GM23338 (cell line): ENCODE measurements at regions not wholly inside any gene's neighbourhood (a gene's known extent, or its start where the extent isn't known, plus 50 kb on each side); places are given as distances from the start of the nearest gene placed in this dataset.

Experiments
- ATAC-seq: fragments of 200-7000 bp; cut with Tn5 transposase; 3 replicates; pipeline ENCODE4 v1.9.1; 2020
- DNase-seq: peaks from one replicate; pipeline ENCODE4 v3.0.0-alpha.2; 2015; ENCODE audit warnings: low spot score
- H2AFZ ChIP-seq: fragments of 200-600 bp; sonication (generic); 2 replicates; pipeline ENCODE4 v1.8.0; 2016; ENCODE audit warnings: antibody characterized with exemption, mild to moderate bottlenecking, moderate library complexity
- H3F3A ChIP-seq: fragments of 200-600 bp; sonication (generic); replicated peaks from 2 replicates; pipeline ENCODE4 v1.8.0; 2017; ENCODE audit warnings: antibody characterized with exemption, mixed run types, low read depth
- H3K27ac ChIP-seq: fragments of 200-600 bp; sonication (generic); 2 replicates; pipeline ENCODE4 v1.6.1; 2016; ENCODE audit warnings: low read depth
- H3K27me3 ChIP-seq: fragments of 200-600 bp; sonication (generic); 2 replicates; pipeline ENCODE4 v1.8.0; 2016; ENCODE audit warnings: mild to moderate bottlenecking, mixed run types, moderate library complexity; ENCODE audit not compliant: insufficient read depth
- H3K36me3 ChIP-seq: fragments of 200-600 bp; sonication (generic); 2 replicates; pipeline ENCODE4 v1.8.0; 2016; ENCODE audit warnings: mild to moderate bottlenecking; ENCODE audit not compliant: insufficient read depth
- H3K4me1 ChIP-seq: fragments of 200-600 bp; sonication (generic); 2 replicates; pipeline ENCODE4 v1.8.0; 2016; ENCODE audit warnings: mild to moderate bottlenecking, moderate library complexity; ENCODE audit not compliant: insufficient read depth
- H3K4me2 ChIP-seq: fragments of 200-600 bp; sonication (generic); 2 replicates; pipeline ENCODE4 v1.7.1; 2017; ENCODE audit warnings: mixed run types
- H3K4me3 ChIP-seq: fragments of 200-600 bp; sonication (generic); 2 replicates; pipeline ENCODE4 v1.6.1; 2016; ENCODE audit warnings: mixed run types
- H3K79me2 ChIP-seq: fragments of 200-600 bp; sonication (generic); replicated peaks from 2 replicates; pipeline ENCODE4 v1.8.0; 2017; ENCODE audit warnings: mild to moderate bottlenecking; ENCODE audit not compliant: insufficient read depth
- H3K9me2 ChIP-seq: fragments of 200-600 bp; sonication (generic); 2 replicates; pipeline ENCODE4 v1.8.0; 2017; ENCODE audit not compliant: insufficient read depth
- H4K20me1 ChIP-seq: fragments of 200-600 bp; sonication (generic); replicated peaks from 2 replicates; pipeline ENCODE4 v1.8.0; 2017; ENCODE audit warnings: mild to moderate bottlenecking; ENCODE audit not compliant: insufficient read depth
- H3K27ac Mint-ChIP-seq: 2 replicates; pipeline ENCODE4 v1.8.0; 2020; ENCODE audit warnings: inconsistent platforms, mild to moderate bottlenecking, moderate library complexity, mixed read lengths
- H3K27me3 Mint-ChIP-seq: 3 replicates; pipeline ENCODE4 v1.8.0; 2022; ENCODE audit warnings: low read depth, mild to moderate bottlenecking, moderate library complexity, mixed read lengths, inconsistent platforms; ENCODE audit not compliant: insufficient read depth, poor library complexity
- H3K36me3 Mint-ChIP-seq: 3 replicates; pipeline ENCODE4 v1.8.0; 2021; ENCODE audit warnings: low read depth, mild to moderate bottlenecking, inconsistent platforms, moderate library complexity, mixed read lengths
- H3K4me1 Mint-ChIP-seq: 3 replicates; pipeline ENCODE4 v1.8.0; 2020; ENCODE audit warnings: mild to moderate bottlenecking, inconsistent platforms, mixed read lengths
- H3K4me3 Mint-ChIP-seq: 3 replicates; pipeline ENCODE4 v1.8.0; 2021; ENCODE audit warnings: moderate library complexity, mild to moderate bottlenecking, inconsistent platforms, mixed read lengths
- H3K9me3 Mint-ChIP-seq: 3 replicates; pipeline ENCODE4 v1.8.0; 2020; ENCODE audit warnings: moderate library complexity, mild to moderate bottlenecking, inconsistent platforms, mixed read lengths
- CREB1 ChIP-seq: fragments of 250-450 bp; sonication (Bioruptor Pico); IDR thresholded peaks from 2 replicates; pipeline ENCODE4 v1.5.0; 2020; ENCODE audit warnings: low read depth, mild to moderate bottlenecking, moderate library complexity
- CTCF ChIP-seq, 2 experiments: fragments of 200-600 bp in 1 of 2; sonication (generic) in 1 of 2; conservative IDR thresholded peaks; 2 replicates each; pipeline versions ENCODE4 v1.5.1 to v1.6.1; 2016 to 2017; ENCODE audit warnings: antibody characterized with exemption in 2 of 2, low read depth in 2 of 2, mild to moderate bottlenecking in 2 of 2, moderate library complexity in 1 of 2
- ETS1 ChIP-seq: IDR thresholded peaks from 2 replicates; pipeline ENCODE4 v1.6.1; 2016; ENCODE audit warnings: antibody characterized with exemption
- EZH2 ChIP-seq: fragments of 200-600 bp; sonication (generic); IDR thresholded peaks from one replicate; pipeline ENCODE4 v1.8.0; 2017; ENCODE audit warnings: antibody characterized with exemption, mild to moderate bottlenecking, low read depth; ENCODE audit not compliant: unreplicated experiment
- EZH2phosphoT487 ChIP-seq: fragments of 200-600 bp; sonication (generic); IDR thresholded peaks from one replicate; pipeline ENCODE4 v1.8.1; 2018; ENCODE audit warnings: antibody characterized with exemption; ENCODE audit not compliant: unreplicated experiment
- JUNB ChIP-seq: IDR thresholded peaks from one replicate; pipeline ENCODE4 v1.6.1; 2016; ENCODE audit warnings: antibody characterized with exemption; ENCODE audit not compliant: unreplicated experiment
- NANOG ChIP-seq: IDR thresholded peaks from 2 replicates; pipeline ENCODE4 v1.6.1; 2016; ENCODE audit warnings: antibody characterized with exemption, borderline replicate concordance
- POLR2AphosphoS5 ChIP-seq: IDR thresholded peaks from 2 replicates; pipeline ENCODE4 v1.6.1; 2016; ENCODE audit warnings: antibody characterized with exemption, low read depth
- REST ChIP-seq: IDR thresholded peaks from one replicate; pipeline ENCODE4 v1.6.1; 2018; ENCODE audit warnings: antibody characterized with exemption; ENCODE audit not compliant: unreplicated experiment
- STAT1 ChIP-seq: IDR thresholded peaks from one replicate; pipeline ENCODE4 v1.6.1; 2016; ENCODE audit warnings: antibody characterized with exemption; ENCODE audit not compliant: unreplicated experiment
- ZNF114 ChIP-seq: fragments of 250-450 bp; sonication (Bioruptor Pico); IDR thresholded peaks from 2 replicates; pipeline ENCODE4 v1.5.0; 2020; ENCODE audit warnings: mild to moderate bottlenecking, moderate library complexity
- ZNF331 ChIP-seq: fragments of 250-450 bp; sonication (Bioruptor Pico); IDR thresholded peaks from 2 replicates; pipeline ENCODE4 v1.5.0; 2020; ENCODE audit warnings: low read depth, mild to moderate bottlenecking, moderate library complexity
- ZNF462 ChIP-seq: fragments of 250-450 bp; sonication (Bioruptor Pico); IDR thresholded peaks from 2 replicates; pipeline ENCODE4 v1.5.0; 2020; ENCODE audit warnings: mild to moderate bottlenecking, moderate library complexity

- no peak overlapping the region for H3K27ac Mint-ChIP-seq
- no peak overlapping the region for H3K4me3 Mint-ChIP-seq
- H3K36me3 Mint-ChIP-seq = no peaks in the 10 kb centered on the region
- H3F3A ChIP-seq = no peaks in the 10 kb centered on the region
- H2AFZ ChIP-seq = no peak overlapping the region
- DNase-seq (no peak), ATAC-seq (no peak)
- H3K9me2 ChIP-seq = no peaks in the 10 kb centered on the region
- no peaks in the 10 kb centered on the region for H3K79me2 ChIP-seq
- H3K9me3 Mint-ChIP-seq = no peaks in the 10 kb centered on the region
- H3K4me1 Mint-ChIP-seq = peaks cover 9% of the 10 kb centered on the region
- no peak overlapping the region for H3K27ac ChIP-seq
- no peaks in the 10 kb centered on the region for H4K20me1 ChIP-seq
- H3K27me3 Mint-ChIP-seq = no peaks in the 10 kb centered on the region
- H3K4me2 ChIP-seq = no peak overlapping the region
- H3K27me3 ChIP-seq = no peaks in the 10 kb centered on the region
- peaks cover 18% of the 10 kb centered on the region for H3K4me1 ChIP-seq
- no peaks in the 10 kb centered on the region for H3K36me3 ChIP-seq
- no peak for TF ChIP-seq EZH2phosphoT487
- no peak for TF ChIP-seq CREB1 (CRISPR knock-in tag)
- TF ChIP-seq REST = no peak
- TF ChIP-seq ETS1 = no peak
- no peak for TF ChIP-seq JUNB
- TF ChIP-seq EZH2 = no peak
- no peak for TF ChIP-seq NANOG
- no peak for TF ChIP-seq STAT1
- TF ChIP-seq CTCF (conservative IDR thresholded peaks at IDR 0.05; ENCODE audit: low read depth in 2 of 2) = no peak
- no peak for TF ChIP-seq POLR2AphosphoS5
- TF ChIP-seq ZNF331 (CRISPR knock-in tag) = no peak
- no peak for TF ChIP-seq ZNF114 (CRISPR knock-in tag)
- no peak for TF ChIP-seq ZNF462
- H3K4me3 ChIP-seq = no peak overlapping the region
These were observed 147.6 kb upstream of the ITGA4 start for GRCh38 chr2:181309586-181309985.
